ENCODE measurements at regions not wholly inside any gene's neighbourhood (a gene's known extent, or its start where the extent isn't known, plus 50 kb on each side); places are given as distances from the start of the nearest gene placed in this dataset.
A peak's percentile ranks its signal among the peaks of the same experiment; 100 is the strongest.

GRCh38 chr5:38039826-38040225 lies 200.0 kb upstream of the GDNF start:
- DNase-seq (ENCODE audit: low read depth): no peak
- TF ChIP-seq CTCF (conservative IDR thresholded peaks at IDR 0.05; ENCODE audit: low read length): no peak
- no peak overlapping the region for H3K4me3 ChIP-seq (ENCODE audit: low read length)

- H3K4me3 ChIP-seq (ENCODE audit: low read length): no peak overlapping the region
- no peak for DNase-seq (ENCODE audit: low read depth)
- no peak for TF ChIP-seq CTCF (conservative IDR thresholded peaks at IDR 0.05; ENCODE audit: low read length)
These were observed 199.2 kb upstream of the GDNF start for GRCh38 chr5:38039091-38039490.

- no peak for DNase-seq (ENCODE audit: low read depth)
- no peak overlapping the region for H3K4me3 ChIP-seq (ENCODE audit: low read length)
- TF ChIP-seq CTCF (conservative IDR thresholded peaks at IDR 0.05; ENCODE audit: low read length): no peak
These were observed 196.9 kb upstream of the GDNF start for GRCh38 chr5:38036765-38037164.

- TF ChIP-seq CTCF (conservative IDR thresholded peaks at IDR 0.05; ENCODE audit: low read length): no peak
- DNase-seq (ENCODE audit: low read depth): no peak
- H3K4me3 ChIP-seq (ENCODE audit: low read length): no peak overlapping the region
These were observed 192.3 kb upstream of the GDNF start for GRCh38 chr5:38032149-38032548.

- no peak overlapping the region for H3K4me3 ChIP-seq (ENCODE audit: low read length)
- no peak for TF ChIP-seq CTCF (conservative IDR thresholded peaks at IDR 0.05; ENCODE audit: low read length)
- no peak for DNase-seq (ENCODE audit: low read depth)
These were observed 191.5 kb upstream of the GDNF start for GRCh38 chr5:38031304-38031703.

- TF ChIP-seq CTCF (conservative IDR thresholded peaks at IDR 0.05; ENCODE audit: low read length): no peak
- no peak for DNase-seq (ENCODE audit: low read depth)
- no peak overlapping the region for H3K4me3 ChIP-seq (ENCODE audit: low read length)
These were observed 189.7 kb upstream of the GDNF start for GRCh38 chr5:38029397-38030065.

GRCh38 chr5:38023799-38024198 lies 184.0 kb upstream of the GDNF start:
- DNase-seq (ENCODE audit: low read depth): no peak
- H3K4me3 ChIP-seq (ENCODE audit: low read length): no peak overlapping the region
- TF ChIP-seq CTCF (conservative IDR thresholded peaks at IDR 0.05; ENCODE audit: low read length): peak; percentile 36
